DMS79 treated with DMSO at 0.1 percent for 48 hours (cell line): ENCODE measurements at regions not wholly inside any gene's neighbourhood (a gene's known extent, or its start where the extent isn't known, plus 50 kb on each side); places are given as distances from the start of the nearest gene placed in this dataset.
"Not testable (repeated sequence)": the region's sequence is repeated elsewhere in the genome, so short reads cannot be mapped to it uniquely, and the experiment has no call there.

Source experiments
- DNase-seq: peaks from one replicate; lab custom pipeline; 2025; lab: John Stamatoyannopoulos, UW

GRCh38 chr4:33465565-33465964 is 2745.4 kb downstream of the PCDH7 start:
- DNase-seq, result no peak

DNA sequence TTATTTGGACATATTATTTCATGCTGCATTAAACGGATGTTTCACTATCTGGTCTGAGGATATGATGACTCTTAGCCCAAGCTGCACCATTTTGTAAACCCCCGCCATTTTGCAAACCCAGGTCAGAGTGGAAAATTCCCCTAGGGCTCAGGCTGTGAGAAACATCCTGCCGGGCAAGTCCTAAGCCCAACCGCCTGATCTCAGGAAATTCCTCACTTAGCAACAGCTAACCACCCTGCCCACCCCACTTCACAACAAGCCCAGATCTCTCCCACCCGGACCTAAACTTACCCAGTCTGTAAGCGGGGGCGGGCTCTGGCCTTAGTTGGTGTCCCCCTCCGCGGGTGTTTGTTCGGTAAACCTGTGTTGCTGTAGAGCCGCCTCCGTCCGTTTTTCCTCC is 2747.1 kb downstream of the PCDH7 start:
- DNase-seq, result no peak

DNA sequence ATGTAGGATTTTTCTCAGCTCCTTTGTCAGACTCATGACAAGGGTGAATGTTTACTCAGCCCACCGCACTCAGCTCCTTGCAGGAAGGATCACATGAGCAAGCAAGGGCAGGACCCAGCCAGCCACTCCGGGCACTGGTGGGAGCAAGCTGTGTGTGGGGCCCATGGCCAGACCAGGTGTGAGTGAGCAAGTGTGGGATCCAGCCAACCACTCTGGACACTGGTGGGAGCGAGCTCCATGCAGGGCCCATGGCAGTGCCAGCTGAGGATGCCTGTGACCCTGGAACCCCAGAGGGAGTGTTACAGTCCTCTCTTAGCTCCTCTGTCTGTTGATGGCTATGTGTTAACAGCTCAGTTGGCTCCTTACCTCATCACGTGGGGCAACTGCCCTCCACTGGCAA is 2750.6 kb downstream of the PCDH7 start:
- no peak for DNase-seq

DNA sequence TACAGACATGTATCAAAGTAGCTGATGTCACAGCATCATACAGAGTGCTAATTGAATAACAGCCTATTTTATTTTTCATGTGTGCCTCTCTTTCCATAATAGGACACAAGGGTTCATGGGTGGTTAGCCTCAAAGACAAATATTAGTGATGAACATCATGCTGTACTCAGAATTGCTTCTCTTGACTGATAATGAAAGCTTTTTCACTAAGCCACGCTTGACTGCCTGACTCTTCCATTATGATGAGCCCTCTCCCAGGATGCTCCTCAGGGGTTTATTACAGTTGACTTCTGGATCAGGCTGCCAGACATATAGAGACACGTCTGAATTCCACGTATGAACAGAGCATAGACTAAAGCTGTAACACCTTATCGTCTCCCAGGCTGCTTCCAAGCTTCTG is 2757.5 kb downstream of the PCDH7 start:
- no peak for DNase-seq

DNA sequence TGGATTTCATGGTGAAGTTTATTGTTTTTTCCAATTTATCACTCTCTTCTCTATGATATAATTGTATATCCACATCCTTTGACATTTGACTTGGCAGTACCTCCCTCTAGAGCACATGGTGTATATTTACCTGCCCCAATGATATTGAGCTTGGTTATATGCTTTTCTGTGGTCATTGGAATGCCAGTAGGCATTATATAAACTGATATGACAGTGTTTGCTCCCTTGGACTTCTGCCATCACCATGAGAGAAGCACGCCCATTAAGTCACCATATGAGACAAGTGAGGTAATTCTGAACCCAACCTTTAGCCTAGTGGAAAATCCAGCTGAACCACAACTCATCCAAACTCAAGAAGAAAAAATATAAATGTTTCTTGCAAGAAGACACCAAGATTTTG is 2761.5 kb downstream of the ARAP2 start:
- no peak for DNase-seq

- no peak for DNase-seq
Measured at GRCh38 chr4:33485111-33485510, 2759.2 kb downstream of the ARAP2 start.

DNA sequence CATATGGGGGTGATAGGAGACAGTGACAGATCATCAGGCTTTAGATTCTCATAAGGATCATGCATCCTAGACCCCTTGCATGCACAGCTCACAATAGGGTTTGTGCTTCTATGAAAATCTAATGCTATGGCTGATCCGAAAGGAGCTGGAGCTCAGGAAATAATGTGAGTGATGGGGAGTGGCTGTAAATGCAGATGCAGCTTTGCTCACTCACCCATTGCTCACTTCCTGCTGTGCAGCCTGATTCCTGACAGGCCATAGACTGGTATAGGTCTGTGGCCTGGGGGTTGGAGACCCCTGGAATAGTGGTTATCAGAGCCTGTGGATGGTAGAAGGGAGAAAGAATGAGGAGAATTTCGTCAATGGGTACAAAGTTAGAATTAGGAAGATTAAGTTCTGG is 2751.1 kb downstream of the ARAP2 start:
- DNase-seq, result no peak

GRCh38 chr4:33494150-33494549 is 2750.2 kb downstream of the ARAP2 start:
- DNase-seq, result no peak

DNA sequence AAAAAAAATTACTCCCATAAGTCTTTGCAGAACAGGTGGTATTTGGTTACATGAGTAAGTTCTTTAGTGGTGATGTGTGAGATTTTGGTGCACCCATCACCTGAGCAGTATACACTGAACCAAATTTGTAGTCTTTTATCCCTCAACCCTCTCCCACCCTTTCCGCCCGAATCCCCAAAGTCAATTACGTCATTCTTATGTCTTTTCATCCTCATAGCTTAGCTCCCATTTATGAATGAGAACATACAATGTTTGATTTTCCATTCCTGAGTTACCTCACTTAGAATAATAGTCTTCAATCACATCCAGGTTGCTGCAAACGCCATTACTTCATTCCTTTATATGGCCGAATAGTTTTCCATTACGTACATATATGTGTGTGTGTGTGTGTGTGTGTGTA is 2742.7 kb downstream of the ARAP2 start:
- DNase-seq, result not testable (repeated sequence)

- no peak for DNase-seq
Measured at GRCh38 chr4:33512397-33512796, 2731.9 kb downstream of the ARAP2 start.

DNA sequence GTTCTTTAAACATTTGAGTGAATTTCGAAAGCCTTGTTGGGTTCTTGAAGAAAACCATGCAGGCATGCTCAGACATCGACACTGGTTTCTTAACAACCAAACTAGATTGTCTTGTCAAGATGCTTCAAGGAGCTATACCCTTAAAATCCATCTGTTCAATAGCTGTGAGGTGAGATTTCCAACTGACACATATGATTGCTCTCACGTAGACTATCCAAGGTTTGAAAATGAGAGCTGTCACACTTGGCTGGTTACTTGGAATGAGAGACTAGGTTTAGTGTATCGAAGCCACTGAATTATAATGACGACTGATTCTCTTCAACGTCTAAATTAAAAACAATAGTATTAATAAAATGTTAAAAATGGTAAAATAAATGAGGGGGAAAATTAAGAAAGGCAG is 2725.5 kb downstream of the ARAP2 start:
- DNase-seq, result no peak

- DNase-seq, result no peak
Measured at GRCh38 chr4:33532821-33533220, 2711.5 kb downstream of the ARAP2 start.

GRCh38 chr4:33536898-33537297 is 2707.4 kb downstream of the ARAP2 start:
- DNase-seq, result no peak

DNA sequence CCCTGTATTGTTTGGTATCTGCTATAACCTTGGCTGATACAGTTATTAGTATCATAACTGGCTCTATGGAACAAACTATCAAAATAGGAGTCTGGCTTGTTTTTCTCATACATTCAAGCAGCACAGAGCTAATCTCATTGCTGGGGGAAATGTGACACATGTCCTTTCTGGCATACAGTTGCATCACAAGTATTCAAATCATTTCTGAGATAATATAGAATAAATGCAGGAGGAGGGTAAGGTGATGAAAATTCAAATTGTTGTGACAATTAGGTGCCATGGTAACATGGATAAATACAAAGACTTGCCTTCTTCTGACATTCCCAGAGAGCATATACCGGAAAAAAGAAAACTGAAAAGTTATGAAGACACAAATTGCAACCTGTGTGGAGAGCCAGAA is 2706.8 kb downstream of the ARAP2 start:
- no peak for DNase-seq

GRCh38 chr4:33543941-33544450 is 2700.3 kb downstream of the ARAP2 start:
- DNase-seq, result no peak

GRCh38 chr4:33551244-33551643 is 2693.1 kb downstream of the ARAP2 start:
- DNase-seq, result no peak

GRCh38 chr4:33561259-33561658 is 2683.1 kb downstream of the ARAP2 start:
- no peak for DNase-seq

DNA sequence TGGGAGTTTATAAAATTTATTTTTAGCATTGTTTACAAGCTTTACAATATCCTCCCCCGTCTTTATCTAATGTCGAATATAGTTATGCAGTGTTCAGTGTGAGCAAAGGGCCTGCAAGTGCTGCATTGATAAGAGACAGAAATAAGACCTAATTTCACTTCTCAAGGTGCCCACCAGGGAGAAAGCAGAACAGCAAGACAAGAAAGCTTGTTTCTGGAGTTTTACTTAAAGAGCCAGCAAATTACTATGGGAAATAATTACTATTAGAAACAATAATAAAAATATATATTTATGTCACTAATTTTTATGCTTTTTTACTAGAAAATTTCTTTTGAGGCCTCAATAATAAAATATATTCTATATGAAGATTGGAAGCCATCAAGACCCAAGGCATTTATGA is 2677.7 kb downstream of the ARAP2 start:
- DNase-seq, result no peak

- no peak for DNase-seq
Measured at GRCh38 chr4:33577791-33578190, 2666.5 kb downstream of the ARAP2 start.

GRCh38 chr4:33579951-33580350 is 2664.4 kb downstream of the ARAP2 start:
- no peak for DNase-seq

DNA sequence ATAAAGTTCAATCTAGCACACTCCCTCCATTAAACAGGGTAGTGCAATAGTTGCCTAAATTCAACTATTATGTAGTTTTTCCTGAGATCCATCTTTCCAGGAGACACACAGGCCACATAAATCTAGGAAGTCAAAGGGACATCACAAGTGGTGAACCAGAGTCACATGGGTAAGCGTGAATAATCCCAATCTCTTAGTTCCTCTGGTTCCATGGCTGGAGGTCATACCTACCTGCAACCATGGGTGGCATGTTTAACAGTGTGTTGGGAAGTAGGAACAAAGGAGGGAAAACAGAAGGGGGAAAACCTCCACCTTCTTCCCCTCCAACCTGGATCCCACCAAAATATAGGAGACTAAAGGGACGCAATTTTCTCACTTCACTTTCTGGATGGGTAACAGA is 2651.6 kb downstream of the ARAP2 start:
- DNase-seq, result no peak

- DNase-seq, result no peak
Measured at GRCh38 chr4:33606951-33607350, 2637.4 kb downstream of the ARAP2 start.

DNA sequence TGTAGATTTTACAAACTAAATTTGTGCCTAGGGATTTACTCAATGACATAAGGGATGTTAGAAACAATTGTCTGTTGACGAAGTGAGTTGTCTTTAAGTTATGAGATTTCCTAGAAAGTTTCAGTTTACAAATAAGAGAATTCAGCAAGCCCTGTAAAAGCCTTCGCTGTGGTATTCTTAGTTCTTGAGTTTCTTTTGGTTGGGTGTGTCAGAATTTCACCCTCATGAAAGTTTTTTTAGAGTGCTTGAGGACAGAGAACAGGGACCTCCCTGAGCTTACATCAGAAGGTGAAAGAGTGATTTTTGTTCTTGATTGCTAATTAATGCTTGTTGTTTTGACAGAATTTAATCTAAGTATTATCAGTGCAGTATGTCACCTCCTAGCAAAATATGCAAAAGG is 2628.2 kb downstream of the ARAP2 start:
- DNase-seq, result no peak

- no peak for DNase-seq
Measured at GRCh38 chr4:33625748-33626147, 2618.6 kb downstream of the ARAP2 start.

- no peak for DNase-seq
Measured at GRCh38 chr4:33626221-33626620, 2618.1 kb downstream of the ARAP2 start.
